Uterus (tissue), 2 donors: ENCODE measurements at regions not wholly inside any gene's neighbourhood (a gene's known extent, or its start where the extent isn't known, plus 50 kb on each side); places are given as distances from the start of the nearest gene placed in this dataset.

Experiments used
- POLR2A ChIP-seq, 2 donors: fragments of 450-650 bp; IDR thresholded peaks; one replicate each; pipeline ENCODE4 v1.6.1; 2016; ENCODE audit warnings: antibody characterized with exemption in 2 of 2, mild to moderate bottlenecking in 1 of 2, moderate library complexity in 1 of 2
- TF ChIP-seq, protein P1 (sequence below), 4 experiments: fragments of 200-600 bp in 2 of 4; fragments of 450-650 bp in 2 of 4; sonication (generic) in 2 of 4; IDR thresholded peaks; one replicate each; pipeline ENCODE4 v1.5.1; 2016 to 2019; ENCODE audit warnings: antibody characterized with exemption in 4 of 4, mild to moderate bottlenecking in 2 of 4, moderate library complexity in 1 of 4

DNA sequence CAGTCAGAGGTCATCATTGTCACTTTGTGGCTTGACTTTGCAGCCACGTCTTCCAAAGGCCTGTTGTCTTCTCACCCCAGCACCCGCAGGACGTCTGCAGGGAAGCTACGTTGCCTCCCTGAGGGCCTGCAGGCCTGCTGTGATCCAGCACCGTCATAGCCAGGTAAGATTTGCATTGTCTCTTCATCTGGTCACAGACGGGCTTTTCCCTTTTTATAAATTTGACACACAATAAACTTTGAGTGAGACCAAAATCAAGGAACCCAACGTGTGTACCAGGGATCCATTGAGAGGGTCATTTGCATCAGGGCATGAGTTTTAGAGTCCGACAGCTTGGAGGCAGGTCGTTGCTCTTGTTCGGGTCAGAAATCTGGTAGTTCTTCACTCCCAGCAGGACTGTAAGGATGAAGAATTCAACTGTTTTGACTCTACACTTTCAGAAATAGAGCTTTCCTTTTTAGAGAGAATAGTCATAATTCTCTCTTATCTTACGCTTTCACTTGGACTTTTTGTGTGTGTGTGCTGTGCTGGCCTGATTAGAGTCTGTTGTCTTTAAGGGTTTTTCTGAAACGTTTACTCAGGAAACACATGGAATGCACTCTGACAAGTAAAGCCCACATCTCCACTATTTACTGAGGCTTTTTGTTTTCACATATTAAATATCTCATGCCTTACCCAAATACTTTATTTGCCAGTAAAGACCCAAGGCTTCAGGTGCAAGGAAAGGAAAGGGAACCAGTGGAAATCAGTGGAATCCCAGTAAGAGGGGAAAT lies 177.2 kb upstream of the TAB2 start:
- no peak for TF ChIP-seq POLR2A (IDR thresholded peaks at IDR 0.05)
- TF ChIP-seq, protein P1, sequence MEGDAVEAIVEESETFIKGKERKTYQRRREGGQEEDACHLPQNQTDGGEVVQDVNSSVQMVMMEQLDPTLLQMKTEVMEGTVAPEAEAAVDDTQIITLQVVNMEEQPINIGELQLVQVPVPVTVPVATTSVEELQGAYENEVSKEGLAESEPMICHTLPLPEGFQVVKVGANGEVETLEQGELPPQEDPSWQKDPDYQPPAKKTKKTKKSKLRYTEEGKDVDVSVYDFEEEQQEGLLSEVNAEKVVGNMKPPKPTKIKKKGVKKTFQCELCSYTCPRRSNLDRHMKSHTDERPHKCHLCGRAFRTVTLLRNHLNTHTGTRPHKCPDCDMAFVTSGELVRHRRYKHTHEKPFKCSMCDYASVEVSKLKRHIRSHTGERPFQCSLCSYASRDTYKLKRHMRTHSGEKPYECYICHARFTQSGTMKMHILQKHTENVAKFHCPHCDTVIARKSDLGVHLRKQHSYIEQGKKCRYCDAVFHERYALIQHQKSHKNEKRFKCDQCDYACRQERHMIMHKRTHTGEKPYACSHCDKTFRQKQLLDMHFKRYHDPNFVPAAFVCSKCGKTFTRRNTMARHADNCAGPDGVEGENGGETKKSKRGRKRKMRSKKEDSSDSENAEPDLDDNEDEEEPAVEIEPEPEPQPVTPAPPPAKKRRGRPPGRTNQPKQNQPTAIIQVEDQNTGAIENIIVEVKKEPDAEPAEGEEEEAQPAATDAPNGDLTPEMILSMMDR (IDR thresholded peaks at IDR 0.05), result no peak
